Embryonic facial prominence (tissue), 1 donor: ENCODE measurements at regions not wholly inside any gene's neighbourhood (a gene's known extent, or its start where the extent isn't known, plus 50 kb on each side); places are given as distances from the start of the nearest gene placed in this dataset.
"Not testable (repeated sequence)": the region's sequence is repeated elsewhere in the genome, so short reads cannot be mapped to it uniquely, and the experiment has no call there.

ENCODE experiments used
- DNase-seq: peaks from one replicate; pipeline ENCODE4 v3.0.0-alpha.2; 2016; ENCODE audit errors: extremely low spot score

GRCh38 chr7:51376420-51377092, 59.9 kb upstream of the COBL start:
- no peak for DNase-seq

- no peak for DNase-seq
Observed at GRCh38 chr7:51374936-51375335, 58.3 kb upstream of the COBL start.

- DNase-seq: not testable (repeated sequence)
Observed at GRCh38 chr7:51373607-51374006, 57.0 kb upstream of the COBL start.

GRCh38 chr7:51369746-51370145, 53.1 kb upstream of the COBL start:
- DNase-seq: no peak

GRCh38 chr7:51369228-51369627, 52.6 kb upstream of the COBL start:
- not testable (repeated sequence) for DNase-seq

GRCh38 chr7:51368334-51368733, 51.7 kb upstream of the COBL start:
- no peak for DNase-seq

- no peak for DNase-seq
Observed at GRCh38 chr7:51367614-51367968, 51.0 kb upstream of the COBL start.

- peak; percentile 45 for DNase-seq
Observed at GRCh38 chr7:51366930-51367613, 50.5 kb upstream of the COBL start.
